OCI-M2 (cell line): ENCODE measurements at regions not wholly inside any gene's neighbourhood (a gene's known extent, or its start where the extent isn't known, plus 50 kb on each side); places are given as distances from the start of the nearest gene placed in this dataset.
"Not testable (repeated sequence)": the region's sequence is repeated elsewhere in the genome, so short reads cannot be mapped to it uniquely, and the experiment has no call there.

Source experiments
- DNase-seq: peaks from one replicate; lab custom pipeline; 2025; ENCODE audit not compliant: unreplicated experiment; lab: John Stamatoyannopoulos, UW

GRCh38 chr7:9488555-9488954 lies 1055.1 kb downstream of the NXPH1 start:
- DNase-seq = no peak

GRCh38 chr7:9498303-9498702 lies 1064.9 kb downstream of the NXPH1 start:
- DNase-seq = no peak

GRCh38 chr7:9502269-9502668 lies 1068.9 kb downstream of the NXPH1 start:
- no peak for DNase-seq

GRCh38 chr7:9504678-9505077 lies 1071.3 kb downstream of the NXPH1 start:
- no peak for DNase-seq

GRCh38 chr7:9505516-9505915 lies 1072.1 kb downstream of the NXPH1 start:
- no peak for DNase-seq

- DNase-seq = no peak
These were observed 1073.9 kb downstream of the NXPH1 start for GRCh38 chr7:9507290-9507689.

- no peak for DNase-seq
These were observed 1083.3 kb downstream of the NXPH1 start for GRCh38 chr7:9516662-9517061.

- no peak for DNase-seq
These were observed 1090.2 kb downstream of the NXPH1 start for GRCh38 chr7:9523579-9523978.

GRCh38 chr7:9552431-9552830 lies 1119.0 kb downstream of the NXPH1 start:
- DNase-seq = not testable (repeated sequence)

GRCh38 chr7:9557853-9558252 lies 1124.4 kb downstream of the NXPH1 start:
- no peak for DNase-seq

GRCh38 chr7:9575716-9576115 lies 1142.3 kb downstream of the NXPH1 start:
- no peak for DNase-seq

- no peak for DNase-seq
These were observed 1149.4 kb downstream of the NXPH1 start for GRCh38 chr7:9582824-9583223.

GRCh38 chr7:9598411-9598810 lies 1165.0 kb downstream of the NXPH1 start:
- no peak for DNase-seq

GRCh38 chr7:9600974-9601373 lies 1167.6 kb downstream of the NXPH1 start:
- no peak for DNase-seq

- DNase-seq = no peak
These were observed 1169.9 kb downstream of the NXPH1 start for GRCh38 chr7:9603291-9603690.

- DNase-seq = no peak
These were observed 1175.2 kb downstream of the NXPH1 start for GRCh38 chr7:9608560-9608959.

GRCh38 chr7:9620899-9621298 lies 1187.5 kb downstream of the NXPH1 start:
- DNase-seq = not testable (repeated sequence)

- DNase-seq = not testable (repeated sequence)
These were observed 1188.0 kb downstream of the NXPH1 start for GRCh38 chr7:9621306-9621902.

GRCh38 chr7:9621927-9622326 lies 1188.5 kb downstream of the NXPH1 start:
- DNase-seq = no peak

- no peak for DNase-seq
These were observed 1192.5 kb downstream of the NXPH1 start for GRCh38 chr7:9625953-9626352.

GRCh38 chr7:9645756-9646155 lies 1212.3 kb downstream of the NXPH1 start:
- no peak for DNase-seq

- no peak for DNase-seq
These were observed 1223.8 kb downstream of the NXPH1 start for GRCh38 chr7:9657257-9657656.
